ENCODE measurements at regions not wholly inside any gene's neighbourhood (a gene's known extent, or its start where the extent isn't known, plus 50 kb on each side); places are given as distances from the start of the nearest gene placed in this dataset.
"Not testable (repeated sequence)": the region's sequence is repeated elsewhere in the genome, so short reads cannot be mapped to it uniquely, and the experiment has no call there.

DNA sequence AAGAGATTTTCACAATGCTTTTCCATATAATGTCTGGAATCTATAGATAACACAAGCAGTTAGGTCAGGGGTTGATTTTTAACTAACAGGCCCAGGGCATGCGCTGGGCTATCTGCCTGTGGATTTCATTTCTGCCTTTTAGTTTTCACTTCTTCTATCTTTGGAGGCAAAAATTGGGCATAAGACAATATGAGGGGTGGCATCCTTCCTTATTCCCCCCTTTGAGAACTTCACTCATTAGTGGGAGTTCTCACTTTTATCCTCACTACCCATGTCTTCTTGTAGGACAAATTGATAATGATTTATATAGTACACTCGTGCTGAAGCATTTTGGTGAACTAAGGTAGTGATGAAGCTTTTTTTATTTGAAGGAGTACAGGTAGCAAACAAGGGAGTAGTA lies 2155.5 kb downstream of the TP53TG3F start:
- in situ Hi-C loops (cut with HindIII; ENCODE audit: low sequenced_read_pairs): not testable (repeated sequence)

DNA sequence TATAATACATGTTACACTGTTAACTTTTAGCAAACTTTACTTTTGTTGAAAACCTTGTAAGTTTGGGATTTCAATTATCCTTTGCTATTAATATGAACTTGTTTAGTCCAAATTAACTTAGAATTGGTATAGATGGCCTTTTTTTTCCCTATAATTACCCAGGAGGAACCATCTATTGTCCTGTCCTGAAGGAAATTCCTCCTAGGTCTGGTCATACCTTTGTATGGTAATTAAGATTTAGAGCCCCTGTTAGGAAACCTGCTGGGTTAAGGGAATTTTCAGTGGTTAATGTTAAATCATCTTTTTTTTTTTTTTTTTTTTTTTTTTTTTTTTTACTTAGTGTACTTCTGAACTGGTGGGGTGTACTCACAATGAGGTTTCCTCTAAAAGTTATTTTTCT lies 2159.8 kb downstream of the TP53TG3F start:
- in situ Hi-C loops (cut with HindIII; ENCODE audit: low sequenced_read_pairs): not testable (repeated sequence)

DNA sequence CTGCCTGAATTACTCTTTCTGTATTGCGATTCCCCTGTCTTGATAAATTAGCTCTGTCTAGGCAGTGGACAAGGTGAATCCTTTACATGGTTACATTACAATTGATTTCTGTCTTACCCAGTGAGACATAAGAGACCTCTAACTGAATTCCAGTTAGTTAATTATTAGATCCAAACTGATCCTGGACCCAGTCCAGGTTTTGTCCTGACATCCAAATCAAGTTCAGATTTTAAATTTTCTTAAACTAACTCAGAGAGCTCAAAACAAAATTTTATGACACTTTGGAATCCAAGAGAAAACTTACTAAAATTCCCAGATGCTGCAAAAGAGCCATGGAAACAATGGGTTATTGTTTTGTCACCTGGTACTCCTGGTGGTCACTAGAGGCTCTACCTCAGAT lies 2166.6 kb downstream of the TP53TG3F start:
- in situ Hi-C loops (cut with HindIII; ENCODE audit: low sequenced_read_pairs): no loop called here

DNA sequence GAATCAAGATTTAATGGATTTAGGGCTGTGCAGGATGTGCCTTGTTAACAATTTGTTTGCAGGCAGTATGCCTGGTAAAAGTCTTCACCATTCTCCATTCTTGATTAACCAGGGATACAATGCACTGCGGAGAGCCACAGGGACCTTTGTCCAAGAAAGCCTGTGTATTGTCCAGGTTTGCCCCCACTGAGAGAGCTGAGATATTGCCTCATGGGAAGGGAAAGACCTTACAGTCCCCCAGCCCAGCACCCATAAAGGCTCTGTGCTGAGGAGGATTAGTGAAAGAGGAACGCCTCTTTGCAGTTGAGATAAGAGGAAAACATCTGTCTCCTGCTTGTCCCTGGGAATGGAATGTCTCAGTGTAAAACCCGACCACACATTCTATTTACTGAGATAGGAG lies 2169.6 kb downstream of the TP53TG3F start:
- in situ Hi-C loops (cut with HindIII; ENCODE audit: low sequenced_read_pairs): no loop called here

- in situ Hi-C loops (cut with HindIII; ENCODE audit: low sequenced_read_pairs): no loop called here
Observed at GRCh38 chr16:35631261-35631945, 2172.0 kb downstream of the TP53TG3F start.

DNA sequence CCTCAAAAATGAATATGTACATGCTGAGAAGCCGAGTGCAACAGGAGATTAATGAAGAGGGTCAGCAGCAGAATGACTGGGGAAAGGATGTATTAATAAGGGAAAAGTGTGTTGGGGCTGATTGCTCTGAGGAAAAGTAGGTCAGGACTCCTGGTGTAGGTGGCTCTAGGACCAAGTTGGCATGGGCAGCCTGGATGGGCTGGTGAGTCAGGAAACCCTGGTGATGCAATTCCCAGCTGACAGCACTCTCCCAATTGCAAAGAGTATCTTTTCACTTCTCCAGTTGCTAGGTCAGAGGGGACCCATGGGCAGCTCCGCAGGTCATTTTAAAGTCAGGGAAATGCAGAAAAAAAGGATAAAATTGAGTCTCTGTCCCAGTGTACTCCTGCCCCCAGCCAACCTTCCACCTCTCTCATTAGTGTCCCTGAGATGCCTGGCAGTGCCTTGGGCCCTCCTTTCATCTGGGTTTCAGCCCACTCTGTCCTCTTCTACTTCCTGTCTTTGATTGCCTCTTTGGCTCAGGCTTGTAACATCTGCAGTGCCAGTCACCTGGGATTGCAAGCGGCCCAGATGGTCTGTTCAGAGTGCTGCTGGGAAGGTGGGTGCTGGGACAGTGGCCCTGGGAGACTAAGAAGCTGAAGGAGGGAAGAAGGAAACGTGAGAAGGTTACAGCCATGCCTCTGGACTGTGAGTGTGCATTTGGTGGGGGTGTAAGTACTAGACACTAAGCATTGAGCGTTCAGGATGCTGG lies 2177.2 kb downstream of the TP53TG3F start:
- in situ Hi-C loops (cut with HindIII; ENCODE audit: low sequenced_read_pairs): no loop called here

DNA sequence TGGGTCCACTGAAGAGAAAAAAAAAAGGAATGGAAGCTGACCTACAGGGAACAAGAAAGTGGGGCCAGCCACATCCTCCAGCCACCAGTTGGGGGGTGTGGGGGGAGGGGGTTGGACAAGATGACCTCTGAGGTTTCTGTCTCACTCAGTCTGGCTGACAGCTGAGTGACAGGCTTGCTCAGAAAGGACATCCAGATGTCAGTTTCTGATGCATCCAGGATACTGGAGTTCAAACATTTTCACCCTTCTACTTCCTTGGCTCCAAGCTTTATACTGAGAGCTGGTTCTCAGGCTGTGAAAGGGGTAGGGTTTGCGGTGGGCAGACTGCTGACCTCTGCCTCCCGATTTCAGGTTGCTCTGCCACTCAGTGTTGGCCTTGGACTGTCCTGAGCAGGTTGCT lies 2178.3 kb downstream of the TP53TG3F start:
- in situ Hi-C loops (cut with HindIII; ENCODE audit: low sequenced_read_pairs): no loop called here

GRCh38 chr16:35639233-35640205 lies 2180.1 kb downstream of the TP53TG3F start:
- in situ Hi-C loops (cut with HindIII; ENCODE audit: low sequenced_read_pairs): no loop called here

DNA sequence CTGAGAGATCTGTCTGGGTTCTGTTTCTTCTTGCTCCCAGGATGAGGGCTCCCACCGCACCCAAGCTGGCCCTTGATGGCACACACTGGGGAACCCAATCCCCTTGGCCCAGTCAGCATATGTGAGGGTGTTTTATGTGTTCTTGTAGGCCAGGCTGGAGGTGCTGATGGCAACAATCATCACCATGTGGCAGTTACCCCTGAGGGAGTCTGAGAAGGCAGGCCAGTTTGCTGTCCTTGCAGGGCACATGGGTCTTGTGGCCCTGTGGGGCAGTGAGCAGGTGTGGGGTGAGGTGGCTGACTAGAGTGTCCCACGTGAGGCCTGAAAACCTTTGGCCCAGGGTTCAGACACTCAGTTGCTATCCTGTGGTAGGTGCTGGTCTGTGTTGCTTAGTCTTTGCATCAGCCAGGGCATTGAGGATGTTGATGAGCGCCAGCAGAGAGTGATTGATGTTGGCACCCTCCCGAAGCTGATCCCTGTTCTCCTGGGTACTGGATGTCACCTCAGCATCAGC lies 2183.0 kb downstream of the TP53TG3F start:
- in situ Hi-C loops (cut with HindIII; ENCODE audit: low sequenced_read_pairs): no loop called here

DNA sequence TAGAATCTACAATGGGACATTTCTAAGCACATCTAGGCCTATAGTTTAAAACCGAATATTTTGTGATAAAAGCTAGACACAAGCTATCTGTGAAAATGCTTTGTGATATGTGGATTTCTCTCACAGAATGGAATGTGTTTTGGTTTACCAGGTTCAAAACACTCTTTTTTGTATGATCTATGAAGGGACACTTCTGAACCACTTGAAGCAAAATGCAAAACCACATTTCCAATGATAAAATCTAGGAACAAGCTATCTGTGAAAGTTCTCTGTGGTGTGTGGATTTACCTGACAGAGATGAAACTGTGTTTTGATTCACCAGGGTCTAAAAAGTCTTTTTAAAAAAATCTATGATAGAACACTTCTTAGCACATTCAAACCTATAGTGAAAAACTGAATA lies 2192.4 kb downstream of the TP53TG3F start:
- in situ Hi-C loops (cut with HindIII; ENCODE audit: low sequenced_read_pairs): no loop called here

GRCh38 chr16:35664091-35664693 lies 2204.8 kb downstream of the TP53TG3F start:
- in situ Hi-C loops (cut with HindIII; ENCODE audit: low sequenced_read_pairs): no loop called here

DNA sequence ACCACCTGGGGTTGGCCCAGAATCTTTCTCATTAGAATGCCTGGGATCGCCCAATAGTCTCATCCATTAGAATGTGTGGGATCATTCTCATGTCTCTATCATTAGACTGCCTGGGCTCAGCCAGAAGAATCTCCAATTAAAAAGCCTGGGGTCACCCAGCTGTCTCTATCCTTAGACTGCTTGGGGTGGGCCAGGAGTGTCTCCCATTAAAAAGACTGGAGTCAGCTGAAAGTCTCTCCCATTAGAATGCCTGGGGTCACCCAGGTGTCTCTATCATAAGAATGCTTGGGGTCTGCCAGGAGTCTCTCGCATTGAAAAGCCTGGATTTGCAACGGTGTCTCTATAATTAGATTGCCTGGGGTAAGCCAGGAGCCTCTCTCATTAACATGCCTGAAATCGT lies 2225.7 kb downstream of the TP53TG3F start:
- in situ Hi-C loops (cut with HindIII; ENCODE audit: low sequenced_read_pairs): no loop called here

DNA sequence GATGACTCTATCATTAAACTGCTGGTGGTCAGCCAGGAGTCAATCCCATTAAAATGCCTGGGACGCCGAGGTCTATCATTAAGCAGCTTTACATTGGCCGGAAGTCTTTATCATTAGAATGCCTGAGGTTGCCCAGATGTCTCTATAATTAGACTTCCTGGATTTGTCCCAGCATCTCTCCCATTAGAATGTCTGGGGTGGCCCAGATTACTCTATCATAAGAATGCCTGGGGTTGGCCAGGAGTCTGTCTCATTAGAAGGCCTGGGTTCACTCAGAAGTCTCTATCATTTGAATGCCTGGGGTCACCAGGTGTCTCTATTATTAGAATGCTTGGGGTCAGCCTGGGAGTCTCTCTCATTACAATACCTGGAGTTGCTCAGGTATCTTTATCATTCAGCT lies 2227.2 kb downstream of the TP53TG3F start:
- in situ Hi-C loops (cut with HindIII; ENCODE audit: low sequenced_read_pairs): no loop called here

- in situ Hi-C loops (cut with HindIII; ENCODE audit: low sequenced_read_pairs): no loop called here
Observed at GRCh38 chr16:35687071-35687470, 2227.7 kb downstream of the TP53TG3F start.

- in situ Hi-C loops (cut with HindIII; ENCODE audit: low sequenced_read_pairs): no loop called here
Observed at GRCh38 chr16:35687781-35688180, 2228.4 kb downstream of the TP53TG3F start.

GRCh38 chr16:35689764-35690163 lies 2230.4 kb downstream of the TP53TG3F start:
- in situ Hi-C loops (cut with HindIII; ENCODE audit: low sequenced_read_pairs): no loop called here

- in situ Hi-C loops (cut with HindIII; ENCODE audit: low sequenced_read_pairs): no loop called here
Observed at GRCh38 chr16:35690413-35690812, 2231.0 kb downstream of the TP53TG3F start.

- in situ Hi-C loops (cut with HindIII; ENCODE audit: low sequenced_read_pairs): no loop called here
Observed at GRCh38 chr16:35691057-35691456, 2231.6 kb downstream of the TP53TG3F start.

GRCh38 chr16:35692824-35693223 lies 2233.4 kb downstream of the TP53TG3F start:
- in situ Hi-C loops (cut with HindIII; ENCODE audit: low sequenced_read_pairs): no loop called here

- in situ Hi-C loops (cut with HindIII; ENCODE audit: low sequenced_read_pairs): no loop called here
Observed at GRCh38 chr16:35706901-35707300, 2247.5 kb downstream of the TP53TG3F start.

- in situ Hi-C loops (cut with HindIII; ENCODE audit: low sequenced_read_pairs): no loop called here
Observed at GRCh38 chr16:35711435-35711834, 2252.0 kb downstream of the TP53TG3F start.

Measured in DLD1 (cell line).